ENCODE measurements at regions not wholly inside any gene's neighbourhood (a gene's known extent, or its start where the extent isn't known, plus 50 kb on each side); places are given as distances from the start of the nearest gene placed in this dataset.

DNA sequence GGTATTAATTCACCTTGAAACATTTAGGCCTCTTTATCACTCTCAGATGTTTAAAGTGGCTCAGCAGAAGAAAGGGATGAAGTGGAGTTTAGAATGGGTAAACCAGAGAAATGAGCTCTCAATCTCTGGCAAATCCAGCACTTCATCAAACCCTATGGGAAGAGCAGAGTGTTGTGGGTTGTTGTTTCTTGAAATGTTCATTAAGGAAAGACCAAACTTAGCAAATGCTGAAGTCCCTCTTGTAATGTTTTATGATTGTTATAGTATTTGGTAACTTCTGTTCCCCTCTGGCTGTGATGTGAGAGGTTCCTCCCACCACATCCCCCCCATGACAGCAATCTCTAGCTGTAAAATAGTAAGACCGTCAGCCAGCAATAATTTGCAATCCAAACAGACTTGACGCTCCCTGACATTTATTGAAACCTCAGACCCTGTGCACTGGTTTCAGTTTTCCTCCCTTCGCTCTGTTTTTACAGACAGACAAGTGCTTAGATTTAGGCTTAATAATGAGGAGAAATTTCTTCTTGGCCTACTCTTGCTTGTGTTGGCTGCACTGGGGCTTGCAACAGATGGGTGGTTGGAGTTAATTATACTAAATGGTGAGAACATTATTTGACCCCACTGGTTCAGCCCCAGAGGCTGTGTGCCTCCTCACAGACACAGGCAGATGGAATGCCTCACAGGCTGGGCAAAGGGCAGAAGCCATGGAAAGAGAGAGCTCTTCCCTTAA is 609.4 kb upstream of the SOX9 start:
- TF ChIP-seq, protein P1, sequence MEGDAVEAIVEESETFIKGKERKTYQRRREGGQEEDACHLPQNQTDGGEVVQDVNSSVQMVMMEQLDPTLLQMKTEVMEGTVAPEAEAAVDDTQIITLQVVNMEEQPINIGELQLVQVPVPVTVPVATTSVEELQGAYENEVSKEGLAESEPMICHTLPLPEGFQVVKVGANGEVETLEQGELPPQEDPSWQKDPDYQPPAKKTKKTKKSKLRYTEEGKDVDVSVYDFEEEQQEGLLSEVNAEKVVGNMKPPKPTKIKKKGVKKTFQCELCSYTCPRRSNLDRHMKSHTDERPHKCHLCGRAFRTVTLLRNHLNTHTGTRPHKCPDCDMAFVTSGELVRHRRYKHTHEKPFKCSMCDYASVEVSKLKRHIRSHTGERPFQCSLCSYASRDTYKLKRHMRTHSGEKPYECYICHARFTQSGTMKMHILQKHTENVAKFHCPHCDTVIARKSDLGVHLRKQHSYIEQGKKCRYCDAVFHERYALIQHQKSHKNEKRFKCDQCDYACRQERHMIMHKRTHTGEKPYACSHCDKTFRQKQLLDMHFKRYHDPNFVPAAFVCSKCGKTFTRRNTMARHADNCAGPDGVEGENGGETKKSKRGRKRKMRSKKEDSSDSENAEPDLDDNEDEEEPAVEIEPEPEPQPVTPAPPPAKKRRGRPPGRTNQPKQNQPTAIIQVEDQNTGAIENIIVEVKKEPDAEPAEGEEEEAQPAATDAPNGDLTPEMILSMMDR (IDR thresholded peaks at IDR 0.05): no peak
- TF ChIP-seq POLR2AphosphoS5 (IDR thresholded peaks at IDR 0.05): no peak
